RWPE2 (cell line): ENCODE measurements at regions not wholly inside any gene's neighbourhood (a gene's known extent, or its start where the extent isn't known, plus 50 kb on each side); places are given as distances from the start of the nearest gene placed in this dataset.

ENCODE experiments used
- ATAC-seq: fragments of 200-7000 bp; cut with Tn5 transposase; 3 replicates; pipeline ENCODE4 v1.9.1; 2021; ENCODE audit warnings: low read depth
- DNase-seq: peaks from one replicate; pipeline ENCODE4 v3.0.0-alpha.2; 2020; ENCODE audit warnings: low spot score
- H3K27ac ChIP-seq: fragments of 450-650 bp; 2 replicates; pipeline ENCODE4 v1.5.1; 2017; ENCODE audit warnings: mild to moderate bottlenecking; ENCODE audit not compliant: poor library complexity, severe bottlenecking
- H3K27me3 ChIP-seq: fragments of 250-450 bp; sonication (Bioruptor Pico); 2 replicates; pipeline ENCODE4 v1.5.1; 2021; ENCODE audit warnings: mild to moderate bottlenecking, moderate library complexity; ENCODE audit not compliant: insufficient read depth, poor library complexity, severe bottlenecking
- H3K36me3 ChIP-seq: fragments of 250-450 bp; sonication (Bioruptor Pico); 2 replicates; pipeline ENCODE4 v1.5.1; 2020; ENCODE audit warnings: low read depth, mild to moderate bottlenecking, moderate library complexity
- H3K4me1 ChIP-seq: fragments of 250-450 bp; sonication (Bioruptor Pico); 2 replicates; pipeline ENCODE4 v1.5.1; 2021; ENCODE audit warnings: mild to moderate bottlenecking, moderate library complexity; ENCODE audit not compliant: insufficient read depth, poor library complexity, severe bottlenecking
- H3K4me3 ChIP-seq: fragments of 250-450 bp; sonication (Bioruptor Pico); 2 replicates; pipeline ENCODE4 v1.5.1; 2021; ENCODE audit warnings: mild to moderate bottlenecking, moderate library complexity; ENCODE audit not compliant: severe bottlenecking
- H3K9me3 ChIP-seq: fragments of 250-450 bp; sonication (Bioruptor Pico); 2 replicates; pipeline ENCODE4 v1.5.1; 2021; ENCODE audit warnings: mild to moderate bottlenecking, moderate library complexity; ENCODE audit not compliant: severe bottlenecking
- TF ChIP-seq, protein P1 (sequence below): fragments of 450-650 bp; IDR thresholded peaks from one replicate; pipeline ENCODE4 v1.5.1; 2017; ENCODE audit warnings: mild to moderate bottlenecking, moderate library complexity; ENCODE audit not compliant: poor library complexity, severe bottlenecking

DNA sequence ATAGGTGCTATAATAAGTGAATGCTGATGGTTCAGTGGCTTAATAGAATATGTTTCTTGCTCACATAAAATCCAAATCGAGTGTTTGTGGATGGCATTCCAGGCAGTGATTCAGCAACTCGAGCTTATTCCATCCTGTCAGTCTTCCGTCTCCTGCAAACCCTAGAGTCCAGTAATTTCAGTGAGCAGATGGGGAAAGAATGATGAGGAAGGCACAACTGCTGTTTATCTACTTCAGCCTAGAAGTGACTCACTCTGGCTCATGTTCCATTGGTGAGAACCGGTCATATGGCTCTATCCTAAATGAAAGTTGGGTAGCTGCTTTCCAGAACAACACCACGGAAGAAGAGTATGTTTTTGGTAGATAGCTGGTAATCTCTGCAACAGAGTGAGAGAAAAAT, 421.8 kb upstream of the PDE3A start:
- Histone ChIP-seq H3K4me3 (no peak overlapping the region), H3K4me1 (no peaks in the 10 kb centered on the region), H3K27me3 (no peaks in the 10 kb centered on the region), H3K27ac (no peak overlapping the region), H3K36me3 (no peaks in the 10 kb centered on the region), H3K9me3 (no peaks in the 10 kb centered on the region)
- DNase-seq (no peak), ATAC-seq (peak; percentile 51; the same call in 1 of the 3 replicates)
- TF ChIP-seq, protein P1, sequence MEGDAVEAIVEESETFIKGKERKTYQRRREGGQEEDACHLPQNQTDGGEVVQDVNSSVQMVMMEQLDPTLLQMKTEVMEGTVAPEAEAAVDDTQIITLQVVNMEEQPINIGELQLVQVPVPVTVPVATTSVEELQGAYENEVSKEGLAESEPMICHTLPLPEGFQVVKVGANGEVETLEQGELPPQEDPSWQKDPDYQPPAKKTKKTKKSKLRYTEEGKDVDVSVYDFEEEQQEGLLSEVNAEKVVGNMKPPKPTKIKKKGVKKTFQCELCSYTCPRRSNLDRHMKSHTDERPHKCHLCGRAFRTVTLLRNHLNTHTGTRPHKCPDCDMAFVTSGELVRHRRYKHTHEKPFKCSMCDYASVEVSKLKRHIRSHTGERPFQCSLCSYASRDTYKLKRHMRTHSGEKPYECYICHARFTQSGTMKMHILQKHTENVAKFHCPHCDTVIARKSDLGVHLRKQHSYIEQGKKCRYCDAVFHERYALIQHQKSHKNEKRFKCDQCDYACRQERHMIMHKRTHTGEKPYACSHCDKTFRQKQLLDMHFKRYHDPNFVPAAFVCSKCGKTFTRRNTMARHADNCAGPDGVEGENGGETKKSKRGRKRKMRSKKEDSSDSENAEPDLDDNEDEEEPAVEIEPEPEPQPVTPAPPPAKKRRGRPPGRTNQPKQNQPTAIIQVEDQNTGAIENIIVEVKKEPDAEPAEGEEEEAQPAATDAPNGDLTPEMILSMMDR, result no peak

DNA sequence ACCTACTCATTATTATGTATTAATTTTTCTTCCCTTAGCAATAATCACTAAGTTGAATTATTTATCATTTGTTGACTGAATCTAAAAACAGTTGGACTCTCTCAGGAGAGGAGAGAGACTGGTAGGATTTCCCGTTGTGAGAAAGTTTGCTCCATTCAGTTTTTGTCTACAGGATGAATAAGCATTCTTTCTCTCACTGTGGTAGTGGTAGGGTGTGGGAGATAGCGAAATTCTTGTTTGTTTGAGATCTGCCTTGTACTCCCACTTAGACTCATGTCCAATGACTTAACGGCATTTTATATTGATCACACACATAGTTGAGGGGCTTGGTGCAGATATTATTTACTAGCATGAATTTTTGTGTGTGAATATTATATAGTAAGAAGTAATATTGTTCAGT, 421.0 kb upstream of the PDE3A start:
- TF ChIP-seq, protein P1, result no peak
- Histone ChIP-seq H3K27ac (no peak overlapping the region), H3K9me3 (no peaks in the 10 kb centered on the region), H3K27me3 (no peaks in the 10 kb centered on the region), H3K36me3 (no peaks in the 10 kb centered on the region), H3K4me3 (no peak overlapping the region), H3K4me1 (no peaks in the 10 kb centered on the region)
- ATAC-seq (no peak), DNase-seq (no peak)

DNA sequence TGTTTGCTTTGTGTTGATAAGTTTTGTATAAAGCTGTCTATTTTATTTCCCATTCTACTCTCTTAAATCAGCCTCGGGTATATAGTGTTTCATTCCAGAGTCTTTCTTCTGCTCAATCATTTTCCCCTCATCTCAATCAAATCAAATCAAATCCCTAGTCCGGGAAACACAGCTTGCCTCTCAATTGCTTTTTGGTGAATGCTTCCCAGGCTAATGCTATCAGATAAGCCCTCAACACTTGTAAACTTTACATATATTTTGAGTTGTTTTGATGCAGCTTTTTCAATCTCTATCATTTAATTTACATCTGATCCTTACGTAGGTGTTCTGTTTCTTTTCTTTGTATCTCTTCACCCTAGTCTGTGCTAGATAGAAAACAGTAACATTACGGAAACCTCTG, 416.7 kb upstream of the PDE3A start:
- TF ChIP-seq, protein P1, result no peak
- no peaks in the 10 kb centered on the region for H3K36me3 ChIP-seq
- H3K4me1 ChIP-seq, result no peaks in the 10 kb centered on the region
- H3K4me3 ChIP-seq, result no peak overlapping the region
- no peak for ATAC-seq
- no peak for DNase-seq
- H3K9me3 ChIP-seq, result no peaks in the 10 kb centered on the region
- no peak overlapping the region for H3K27ac ChIP-seq
- H3K27me3 ChIP-seq, result no peaks in the 10 kb centered on the region

DNA sequence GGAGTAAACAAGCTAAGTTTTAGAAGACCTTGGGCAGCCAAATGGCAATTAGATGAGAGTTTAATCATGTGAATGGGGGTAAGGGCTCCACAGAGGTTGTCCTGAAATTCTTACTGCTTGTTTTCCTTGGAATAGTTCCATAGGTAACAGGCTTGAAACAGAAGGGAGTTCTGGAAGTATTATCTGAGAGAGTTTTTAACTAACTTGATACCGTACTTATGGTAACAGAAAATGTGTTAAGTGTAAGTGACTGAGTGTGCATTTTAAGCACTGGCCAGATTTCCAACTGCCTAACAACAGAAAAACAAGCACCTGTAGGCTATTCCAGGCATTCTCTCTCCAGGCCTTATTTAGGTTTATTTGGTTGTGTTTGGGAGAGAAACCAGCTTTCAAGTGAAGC, 414.6 kb upstream of the PDE3A start:
- no peaks in the 10 kb centered on the region for H3K9me3 ChIP-seq
- ATAC-seq (no peak), DNase-seq (no peak)
- H3K27ac ChIP-seq, result no peak overlapping the region
- H3K4me1 ChIP-seq, result no peaks in the 10 kb centered on the region
- H3K27me3 ChIP-seq, result no peaks in the 10 kb centered on the region
- TF ChIP-seq, protein P1, result no peak
- no peak overlapping the region for H3K4me3 ChIP-seq
- no peaks in the 10 kb centered on the region for H3K36me3 ChIP-seq

DNA sequence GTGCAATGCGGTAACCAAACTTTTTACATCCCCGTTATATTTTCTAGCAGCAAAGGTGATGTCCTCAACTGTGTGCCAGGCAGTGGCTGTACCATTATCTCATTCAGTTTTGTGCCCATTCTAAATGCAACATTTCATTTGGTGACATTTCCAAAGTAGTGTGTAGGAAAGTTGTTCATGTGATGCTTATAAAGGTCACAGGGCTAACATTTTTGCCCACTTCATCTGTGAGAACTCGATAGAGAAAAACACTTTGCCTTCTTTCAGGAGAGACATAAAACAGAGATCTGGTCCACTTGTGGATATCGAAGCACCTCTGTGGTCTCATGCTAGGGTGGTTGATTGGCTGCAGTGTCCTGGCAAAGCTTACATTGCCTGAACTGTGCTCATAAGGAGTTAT, 414.2 kb upstream of the PDE3A start:
- Histone ChIP-seq H3K9me3 (no peaks in the 10 kb centered on the region), H3K27ac (no peak overlapping the region), H3K36me3 (no peaks in the 10 kb centered on the region), H3K4me3 (no peak overlapping the region), H3K27me3 (no peaks in the 10 kb centered on the region), H3K4me1 (no peaks in the 10 kb centered on the region)
- DNase-seq, result no peak
- TF ChIP-seq, protein P1, result no peak
- no peak for ATAC-seq
